ENCODE measurements at regions not wholly inside any gene's neighbourhood (a gene's known extent, or its start where the extent isn't known, plus 50 kb on each side); places are given as distances from the start of the nearest gene placed in this dataset.

DNA sequence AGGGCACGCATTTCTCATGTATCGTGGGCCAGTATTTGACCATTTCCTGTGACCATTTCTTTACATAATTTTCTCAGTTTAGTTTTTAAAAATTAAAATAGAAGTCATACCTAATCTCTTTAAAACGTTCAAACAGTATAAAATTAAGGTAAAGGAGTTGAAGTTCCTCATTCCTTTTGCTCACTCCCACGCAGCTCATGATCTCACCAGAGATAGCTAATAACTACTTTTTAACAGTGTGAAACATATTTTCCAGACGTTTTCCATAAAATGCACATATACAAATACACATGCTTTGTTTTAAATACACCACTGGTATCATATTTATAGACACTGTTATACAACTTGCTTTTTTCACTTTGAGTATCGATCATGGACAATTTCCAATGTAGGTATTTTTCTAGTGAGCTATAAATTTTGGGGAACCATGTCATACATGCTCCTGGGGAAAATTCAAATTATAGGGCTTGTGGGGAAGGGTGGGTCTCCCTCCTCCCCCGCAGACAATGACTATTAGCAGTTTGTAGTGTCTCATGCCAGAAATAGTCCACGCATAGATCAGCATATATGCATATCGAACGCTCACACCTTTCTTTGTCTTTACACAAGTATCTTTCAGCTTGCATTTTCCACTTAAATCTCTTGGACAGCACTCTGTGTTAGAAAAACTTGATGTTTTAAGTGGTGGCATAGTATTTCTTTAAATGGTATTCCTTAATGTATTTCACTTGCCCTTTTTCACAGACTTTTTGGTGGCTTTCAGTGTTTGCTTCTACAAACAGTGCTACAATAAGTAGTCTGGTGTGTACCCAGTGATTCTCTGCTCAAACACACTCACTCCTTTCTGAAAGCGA is 145.5 kb upstream of the ZNF217 start:
- Histone ChIP-seq H3K4me3 (peak overlapping the region in 2 of 3 donors; percentile 2 to 29), H3K4me1 (peaks cover 0 to 8% of the 10 kb centered on the region in 2 donors), H3K27me3 (no peaks in the 10 kb centered on the region), H3K36me3 (no peaks in the 10 kb centered on the region), H3K9me3 (no peaks in the 10 kb centered on the region), H3K27ac (peak overlapping the region; percentile 53 to 85)
- TF ChIP-seq, protein P1, sequence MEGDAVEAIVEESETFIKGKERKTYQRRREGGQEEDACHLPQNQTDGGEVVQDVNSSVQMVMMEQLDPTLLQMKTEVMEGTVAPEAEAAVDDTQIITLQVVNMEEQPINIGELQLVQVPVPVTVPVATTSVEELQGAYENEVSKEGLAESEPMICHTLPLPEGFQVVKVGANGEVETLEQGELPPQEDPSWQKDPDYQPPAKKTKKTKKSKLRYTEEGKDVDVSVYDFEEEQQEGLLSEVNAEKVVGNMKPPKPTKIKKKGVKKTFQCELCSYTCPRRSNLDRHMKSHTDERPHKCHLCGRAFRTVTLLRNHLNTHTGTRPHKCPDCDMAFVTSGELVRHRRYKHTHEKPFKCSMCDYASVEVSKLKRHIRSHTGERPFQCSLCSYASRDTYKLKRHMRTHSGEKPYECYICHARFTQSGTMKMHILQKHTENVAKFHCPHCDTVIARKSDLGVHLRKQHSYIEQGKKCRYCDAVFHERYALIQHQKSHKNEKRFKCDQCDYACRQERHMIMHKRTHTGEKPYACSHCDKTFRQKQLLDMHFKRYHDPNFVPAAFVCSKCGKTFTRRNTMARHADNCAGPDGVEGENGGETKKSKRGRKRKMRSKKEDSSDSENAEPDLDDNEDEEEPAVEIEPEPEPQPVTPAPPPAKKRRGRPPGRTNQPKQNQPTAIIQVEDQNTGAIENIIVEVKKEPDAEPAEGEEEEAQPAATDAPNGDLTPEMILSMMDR (IDR thresholded peaks at IDR 0.05): no peak
- TF ChIP-seq POLR2A (IDR thresholded peaks at IDR 0.05) (no peak), POLR2AphosphoS5 (IDR thresholded peaks at IDR 0.05) (no peak)
- intact Hi-C loops (cut with DNase I; ENCODE audit: low total_unique reads): no loop called here
- no peak for DNase-seq (ENCODE audit: low spot score in 2 of 2)

DNA sequence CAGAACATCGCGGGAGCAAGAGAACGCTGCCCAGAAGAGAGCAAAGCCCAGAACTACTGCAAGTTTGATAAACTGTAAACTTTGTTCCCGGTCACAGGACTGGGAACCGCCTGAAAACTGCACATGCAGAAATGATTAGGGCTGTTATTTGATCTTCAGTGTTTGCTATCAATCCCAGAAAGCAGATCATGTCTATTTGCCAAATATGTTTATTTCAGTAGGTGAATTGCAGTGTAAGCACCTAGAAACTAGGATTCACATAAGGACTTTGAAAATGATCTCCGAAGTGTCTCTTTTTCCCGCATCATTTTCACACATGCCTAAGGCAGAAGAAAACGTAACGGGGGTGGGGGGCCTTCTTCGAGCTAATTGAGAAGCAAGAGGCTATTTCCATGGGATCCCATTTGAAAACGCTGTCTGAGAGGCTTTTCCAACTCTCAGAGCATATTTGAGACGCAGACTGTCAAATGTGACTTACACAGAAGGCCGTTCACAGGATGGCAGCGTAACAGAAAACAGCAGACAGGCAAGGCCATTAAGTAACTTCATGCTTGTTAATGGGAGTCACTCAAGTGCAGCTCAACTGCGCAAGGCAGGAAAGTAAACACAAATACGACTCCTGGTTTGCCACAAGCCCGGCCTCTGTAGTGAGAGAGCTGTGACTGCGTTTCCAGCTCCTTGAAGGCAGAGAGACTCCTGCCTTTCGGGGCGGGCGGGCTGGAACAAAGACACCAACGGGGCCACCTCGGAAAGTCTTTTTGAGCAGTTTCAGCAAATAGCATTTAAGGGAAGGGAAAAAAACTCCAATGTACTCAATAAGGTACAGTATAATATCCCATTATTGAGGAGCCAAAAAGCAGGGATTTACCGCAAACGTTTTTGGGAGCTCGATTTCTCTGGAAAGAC is 144.7 kb upstream of the ZNF217 start:
- H3K4me1 ChIP-seq: peaks cover 0 to 8% of the 10 kb centered on the region in 2 donors
- peak overlapping the region; percentile 53 to 85 for H3K27ac ChIP-seq
- DNase-seq (ENCODE audit: low spot score in 2 of 2): peak; percentile 70 to 84
- no peaks in the 10 kb centered on the region for H3K9me3 ChIP-seq
- no peaks in the 10 kb centered on the region for H3K27me3 ChIP-seq
- intact Hi-C loops (cut with DNase I; ENCODE audit: low total_unique reads): no loop called here
- peak; percentile 14 for TF ChIP-seq POLR2A (IDR thresholded peaks at IDR 0.05)
- TF ChIP-seq, protein P1 (IDR thresholded peaks at IDR 0.05): no peak
- peak; percentile 16 to 72 (median 58) for TF ChIP-seq POLR2AphosphoS5 (IDR thresholded peaks at IDR 0.05)
- H3K36me3 ChIP-seq: no peaks in the 10 kb centered on the region
- peak overlapping the region; percentile 2 to 29 (median 16) for H3K4me3 ChIP-seq

DNA sequence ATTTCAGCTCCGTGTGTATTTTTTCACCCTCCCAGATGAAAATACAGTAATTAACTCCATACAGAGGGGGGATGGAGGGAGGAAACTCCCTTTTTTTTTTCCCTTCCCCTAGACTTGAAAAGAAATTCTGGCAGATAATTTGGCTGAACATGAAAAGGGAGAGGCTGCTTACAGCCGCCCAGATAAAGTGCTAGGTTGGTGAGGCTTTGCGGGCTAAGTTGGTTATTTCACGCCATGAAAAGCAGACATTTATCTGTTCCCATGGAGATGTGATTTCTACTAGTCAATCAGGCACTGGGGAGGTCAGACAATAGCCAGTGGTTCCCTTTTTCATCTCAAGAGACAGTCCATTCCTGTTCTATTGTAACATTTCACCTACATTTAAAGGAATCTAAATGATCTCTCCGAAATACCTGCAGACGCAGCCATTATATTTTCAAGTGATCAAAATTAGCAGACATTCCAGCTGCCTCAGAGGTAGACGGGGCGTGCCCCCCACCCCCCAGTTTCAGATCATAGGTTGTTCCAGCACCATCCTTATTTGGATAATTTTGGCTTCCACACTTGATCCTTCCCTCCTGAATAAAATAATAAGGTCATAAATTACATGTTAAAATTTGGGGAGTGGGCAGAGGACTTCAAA is 143.9 kb upstream of the ZNF217 start:
- intact Hi-C loops (cut with DNase I; ENCODE audit: low total_unique reads): no loop called here
- Histone ChIP-seq H3K4me3 (peak overlapping the region in 2 of 3 donors; percentile 16 to 29), H3K27ac (peak overlapping the region; percentile 53 to 85), H3K27me3 (no peaks in the 10 kb centered on the region), H3K36me3 (no peaks in the 10 kb centered on the region), H3K9me3 (no peaks in the 10 kb centered on the region), H3K4me1 (peaks cover 0 to 8% of the 10 kb centered on the region in 2 donors)
- no peak for DNase-seq (ENCODE audit: low spot score in 2 of 2)
- TF ChIP-seq POLR2AphosphoS5 (IDR thresholded peaks at IDR 0.05) (no peak), POLR2A (IDR thresholded peaks at IDR 0.05) (no peak)
- TF ChIP-seq, protein P1 (IDR thresholded peaks at IDR 0.05): no peak

DNA sequence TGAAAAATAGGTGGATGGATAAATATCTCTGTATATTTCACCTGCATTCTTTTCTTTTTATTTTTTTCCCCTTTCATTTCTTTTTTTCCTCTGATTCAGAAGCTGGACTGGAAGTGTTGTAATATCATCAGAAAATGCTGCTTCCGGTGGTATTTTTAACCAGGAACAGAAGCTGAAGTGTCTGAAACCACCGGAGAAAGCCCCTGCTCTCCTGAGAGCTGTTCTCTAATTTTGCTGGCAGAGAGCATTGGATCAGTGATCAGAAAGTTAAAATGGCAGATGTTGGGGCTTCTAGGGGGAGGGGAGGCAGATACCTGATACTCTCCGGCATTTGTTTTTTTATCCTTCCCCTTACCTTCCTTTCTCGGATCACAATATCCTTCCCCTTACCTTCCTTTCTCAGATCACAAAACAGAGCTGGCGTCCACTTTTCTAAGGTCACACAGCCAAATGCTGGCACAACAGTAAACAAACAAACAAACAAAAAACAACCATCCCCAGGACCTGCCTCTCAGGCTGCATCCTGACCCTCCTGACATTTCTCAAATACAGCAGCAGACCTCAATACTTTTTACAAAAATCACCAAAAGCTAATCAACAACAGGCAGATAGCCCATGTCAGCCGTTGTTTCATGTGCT is 143.2 kb upstream of the ZNF217 start:
- Histone ChIP-seq H3K36me3 (no peaks in the 10 kb centered on the region), H3K4me3 (peak overlapping the region in 2 of 3 donors; percentile 16 to 25), H3K4me1 (peaks cover 0 to 8% of the 10 kb centered on the region in 2 donors), H3K27me3 (no peaks in the 10 kb centered on the region), H3K9me3 (no peaks in the 10 kb centered on the region), H3K27ac (peak overlapping the region; percentile 53 to 85)
- intact Hi-C loops (cut with DNase I; ENCODE audit: low total_unique reads): no loop called here
- no peak for TF ChIP-seq POLR2AphosphoS5 (IDR thresholded peaks at IDR 0.05)
- TF ChIP-seq, protein P1 (IDR thresholded peaks at IDR 0.05): no peak
- TF ChIP-seq POLR2A (IDR thresholded peaks at IDR 0.05): no peak
- no peak for DNase-seq (ENCODE audit: low spot score in 2 of 2)

Data from breast epithelium (tissue), 4 donors.